Esophagus squamous epithelium (tissue), 5 donors: ENCODE measurements at regions not wholly inside any gene's neighbourhood (a gene's known extent, or its start where the extent isn't known, plus 50 kb on each side); places are given as distances from the start of the nearest gene placed in this dataset.

Source experiments
- DNase-seq: peaks from one replicate; lab custom pipeline; 2025; lab: John Stamatoyannopoulos, UW
- H3K27ac ChIP-seq, 4 donors: fragments of 200-600 bp; sonication (generic); one replicate each; pipeline ENCODE4 v1.5.1; 2016 to 2019; ENCODE audit warnings: mild to moderate bottlenecking in 1 of 4
- H3K27me3 ChIP-seq, 4 donors: fragments of 200-600 bp; sonication (generic); 1 replicate in 3 of 4; 2 replicates in 1 of 4; pipeline versions ENCODE4 v1.5.1 to v1.6.0; 2017 to 2021; ENCODE audit warnings: antibody characterized with exemption in 1 of 4
- H3K36me3 ChIP-seq, 3 donors: fragments of 200-600 bp; sonication (generic); one replicate each; pipeline ENCODE4 v1.5.1; 2016 to 2019
- H3K4me1 ChIP-seq, 3 donors: fragments of 200-600 bp; sonication (generic); one replicate each; pipeline ENCODE4 v1.5.1; 2017 to 2019
- H3K4me3 ChIP-seq, 4 donors: fragments of 200-600 bp; sonication (generic); 1 replicate in 3 of 4; 2 replicates in 1 of 4; pipeline ENCODE4 v1.5.1; 2016 to 2019; ENCODE audit warnings: mild to moderate bottlenecking in 2 of 4, moderate library complexity in 1 of 4
- H3K9me3 ChIP-seq, 3 donors: fragments of 200-600 bp; sonication (generic); one replicate each; pipeline ENCODE4 v1.5.1; 2016 to 2019
- CTCF ChIP-seq, 6 experiments: fragments of 450-650 bp in 4 of 6; fragments of 200-600 bp in 2 of 6; sonication (generic) in 2 of 6; IDR thresholded peaks; one replicate each; pipeline ENCODE4 v1.5.1; 2016 to 2019; ENCODE audit warnings: antibody characterized with exemption in 6 of 6, mild to moderate bottlenecking in 4 of 6, moderate library complexity in 4 of 6
- POLR2A ChIP-seq, 4 donors: fragments of 450-650 bp; IDR thresholded peaks; one replicate each; pipeline ENCODE4 v1.6.1; 2017; ENCODE audit warnings: antibody characterized with exemption in 4 of 4, mild to moderate bottlenecking in 4 of 4, moderate library complexity in 3 of 4
- WGBS, 2 donors: methylation state at CpG; one replicate each; pipeline ENCODE4 v1.1.5; 2018; 5-methylcytosine and 5-hydroxymethylcytosine counted together
- intact Hi-C: fragments of 100-400 bp; cut with DNase I; formaldehyde crosslinking; loops from one replicate; pipeline ENCODE4 v1.15.0; 2022
- donor health status: DM: yes; HTN: yes; CAD: no.

GRCh38 chr6:28725274-28725809 lies 198.4 kb downstream of the TRIM27 start:
- Histone ChIP-seq H3K27ac (no peak overlapping the region), H3K9me3 (no peaks in the 10 kb centered on the region), H3K4me1 (peaks cover 0 to 19% (median 4%) of the 10 kb centered on the region in 3 donors), H3K27me3 (peaks cover 0 to 89% (median 0%) of the 10 kb centered on the region in 4 donors), H3K36me3 (no peaks in the 10 kb centered on the region), H3K4me3 (no peak overlapping the region)
- intact Hi-C loops, result no loop called here
- no peak for TF ChIP-seq CTCF (IDR thresholded peaks at IDR 0.05)
- no peak for TF ChIP-seq POLR2A (IDR thresholded peaks at IDR 0.05)
- WGBS, 2 donors, result 44 to 62% methylated on average over 2 of the region's 2 CpGs
- no peak for DNase-seq

GRCh38 chr6:28725890-28726348 lies 197.9 kb downstream of the TRIM27 start:
- Histone ChIP-seq H3K4me3 (no peak overlapping the region), H3K4me1 (peaks cover 0 to 19% (median 4%) of the 10 kb centered on the region in 3 donors), H3K27me3 (peaks cover 0 to 89% (median 0%) of the 10 kb centered on the region in 4 donors), H3K27ac (no peak overlapping the region), H3K36me3 (no peaks in the 10 kb centered on the region), H3K9me3 (no peaks in the 10 kb centered on the region)
- no peak for TF ChIP-seq CTCF (IDR thresholded peaks at IDR 0.05)
- TF ChIP-seq POLR2A (IDR thresholded peaks at IDR 0.05), result no peak
- 21 to 38% methylated on average over 7 of the region's 7 CpGs for WGBS, 2 donors
- DNase-seq, result no peak
- intact Hi-C loops, result no loop called here

GRCh38 chr6:28726569-28727309 lies 197.0 kb downstream of the TRIM27 start:
- 76 to 79% methylated on average over 13 of the region's 13 CpGs for WGBS, 2 donors

GRCh38 chr6:28727559-28728211 lies 196.1 kb downstream of the TRIM27 start:
- DNase-seq, result no peak
- no peaks in the 10 kb centered on the region for H3K36me3 ChIP-seq
- H3K27ac ChIP-seq, result no peak overlapping the region
- peaks cover 0 to 90% (median 0%) of the 10 kb centered on the region in 4 donors for H3K27me3 ChIP-seq
- TF ChIP-seq CTCF (IDR thresholded peaks at IDR 0.05) (no peak), POLR2A (IDR thresholded peaks at IDR 0.05) (no peak)
- H3K4me3 ChIP-seq, result peak overlapping the region in 1 of 4 donors; percentile 64
- WGBS, 2 donors, result 74 to 80% methylated on average over 9 of the region's 9 CpGs
- intact Hi-C loops, result no loop called here
- H3K9me3 ChIP-seq, result no peaks in the 10 kb centered on the region
- H3K4me1 ChIP-seq, result peaks cover 0 to 19% (median 4%) of the 10 kb centered on the region in 3 donors

More at GRCh38 chr6:28726569-28727309, 197.0 kb downstream of the TRIM27 start:
- intact Hi-C loops, result no loop called here
- Histone ChIP-seq H3K4me1 (peaks cover 0 to 19% (median 4%) of the 10 kb centered on the region in 3 donors), H3K4me3 (no peak overlapping the region), H3K27ac (no peak overlapping the region), H3K9me3 (no peaks in the 10 kb centered on the region), H3K36me3 (no peaks in the 10 kb centered on the region), H3K27me3 (peaks cover 0 to 90% (median 0%) of the 10 kb centered on the region in 4 donors)
- TF ChIP-seq CTCF (IDR thresholded peaks at IDR 0.05) (no peak), POLR2A (IDR thresholded peaks at IDR 0.05) (no peak)
- no peak for DNase-seq
